SU-DHL-6 (cell line): ENCODE measurements at regions not wholly inside any gene's neighbourhood (a gene's known extent, or its start where the extent isn't known, plus 50 kb on each side); places are given as distances from the start of the nearest gene placed in this dataset.

Experiments
- H2AFZ ChIP-seq: fragments of 200-600 bp; sonication (generic); 2 replicates; pipeline ENCODE4 v1.6.1; 2014; ENCODE audit warnings: low read depth, mild to moderate bottlenecking, moderate library complexity, mixed read lengths, antibody characterized with exemption, low read length; ENCODE audit not compliant: severe bottlenecking
- H3F3A ChIP-seq: fragments of 200-600 bp; shearing (Covaris generic); 2 replicates; pipeline ENCODE4 v1.6.0; 2016; ENCODE audit warnings: antibody characterized with exemption, mild to moderate bottlenecking; ENCODE audit not compliant: insufficient read depth
- H3K27ac ChIP-seq: fragments of 200-600 bp; sonication (generic); 2 replicates; pipeline ENCODE4 v1.5.1; 2016; ENCODE audit warnings: low read depth, mild to moderate bottlenecking, low read length, moderate library complexity, mixed read lengths
- H3K27me3 ChIP-seq: fragments of 200-600 bp; sonication (generic), shearing (Covaris generic); 2 replicates; pipeline ENCODE4 v1.6.0; 2014; ENCODE audit warnings: mild to moderate bottlenecking, low read length
- H3K36me3 ChIP-seq: fragments of 200-600 bp; sonication (generic); 2 replicates; pipeline ENCODE4 v1.6.1; 2014; ENCODE audit warnings: mild to moderate bottlenecking, low read length, mixed read lengths
- H3K4me2 ChIP-seq: fragments of 300-600, 200-600 bp; shearing (Covaris generic), sonication (generic); 2 replicates; pipeline ENCODE4 v1.6.0; 2014; ENCODE audit warnings: low read length, low read depth, mild to moderate bottlenecking; ENCODE audit not compliant: poor library complexity, severe bottlenecking
- H3K4me3 ChIP-seq: fragments of 200-600 bp; sonication (generic); 2 replicates; pipeline ENCODE4 v1.5.1; 2014; ENCODE audit warnings: antibody characterized with exemption, low read length, mild to moderate bottlenecking, mixed read lengths; ENCODE audit not compliant: insufficient read depth, poor library complexity, severe bottlenecking
- H3K79me2 ChIP-seq: fragments of 200-600 bp; sonication (generic); 2 replicates; pipeline ENCODE4 v1.6.1; 2014; ENCODE audit warnings: mild to moderate bottlenecking, low read length, moderate library complexity; ENCODE audit not compliant: insufficient read depth
- H3K9ac ChIP-seq: fragments of 200-600 bp; sonication (generic); 2 replicates; pipeline ENCODE4 v1.7.0; 2014; ENCODE audit warnings: mild to moderate bottlenecking, low read length
- H3K9me2 ChIP-seq: fragments of 200-600 bp; sonication (generic); replicated peaks from 2 replicates; pipeline ENCODE4 v1.6.1; 2014; ENCODE audit warnings: low read length; ENCODE audit not compliant: insufficient read depth
- H3K9me3 ChIP-seq: fragments of 200-600 bp; sonication (generic); 2 replicates; pipeline ENCODE4 v1.6.1; 2014; ENCODE audit warnings: low read length, mixed read lengths; ENCODE audit not compliant: insufficient read depth
- H4K20me1 ChIP-seq: fragments of 200-600 bp; sonication (generic); 2 replicates; pipeline ENCODE4 v1.6.1; 2014; ENCODE audit warnings: low read depth, mild to moderate bottlenecking, antibody characterized with exemption, low read length, moderate library complexity, mixed read lengths
- CTCF ChIP-seq: fragments of 200-600 bp; sonication (generic); IDR thresholded peaks from one replicate; pipeline ENCODE4 v1.5.1; 2017; ENCODE audit warnings: antibody characterized with exemption, mild to moderate bottlenecking, low read length, moderate library complexity; ENCODE audit not compliant: insufficient read depth, poor library complexity, severe bottlenecking
- EZH2phosphoT487 ChIP-seq: fragments of 200-600 bp; sonication (generic), shearing (Covaris generic); conservative IDR thresholded peaks from 2 replicates; pipeline ENCODE4 v1.6.1; 2018; ENCODE audit warnings: mild to moderate bottlenecking, antibody characterized with exemption, low read length, moderate library complexity, mixed read lengths

DNA sequence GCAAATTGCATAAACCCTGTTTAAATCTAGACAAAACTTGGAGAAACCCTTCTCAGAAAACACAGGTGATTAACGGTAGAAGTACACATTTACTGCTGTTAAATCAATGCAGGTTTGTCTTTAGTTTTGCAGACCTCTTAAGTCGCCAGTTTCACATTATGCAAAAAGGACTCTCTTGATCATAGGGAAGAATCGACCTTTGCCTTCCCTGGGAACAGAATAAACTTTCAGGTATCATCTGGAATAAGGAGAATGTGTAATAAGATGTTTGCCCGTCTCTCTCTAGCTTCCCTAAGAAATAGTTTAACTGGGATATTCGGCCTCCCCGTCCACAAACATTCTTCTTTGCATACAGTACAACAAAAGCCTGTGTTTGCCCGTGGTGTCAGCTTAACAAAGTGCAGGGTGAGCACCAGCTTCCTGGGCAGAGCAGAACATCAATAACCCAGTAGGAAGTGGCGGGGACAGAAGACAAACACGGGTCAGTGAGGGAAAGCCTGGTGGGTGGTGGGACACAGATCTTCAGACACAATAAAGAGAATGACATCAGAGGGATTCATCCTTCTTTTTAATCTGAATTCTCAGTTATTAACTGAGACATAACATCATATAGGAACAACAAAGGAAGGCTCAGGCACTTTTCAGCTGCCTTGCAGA is 1077.7 kb upstream of the SLC10A2 start:
- Histone ChIP-seq H3K4me3 (no peak overlapping the region), H3K9me2 (no peaks in the 10 kb centered on the region), H3F3A (no peaks in the 10 kb centered on the region), H2AFZ (no peak overlapping the region), H3K9ac (no peak overlapping the region), H3K27me3 (no peaks in the 10 kb centered on the region), H3K27ac (no peak overlapping the region), H3K79me2 (no peaks in the 10 kb centered on the region), H3K9me3 (no peaks in the 10 kb centered on the region), H3K4me2 (no peak overlapping the region), H4K20me1 (no peaks in the 10 kb centered on the region; the same call in 1 of the 2 replicates), H3K36me3 (no peaks in the 10 kb centered on the region)
- no peak for TF ChIP-seq CTCF
- TF ChIP-seq EZH2phosphoT487 = no peak

DNA sequence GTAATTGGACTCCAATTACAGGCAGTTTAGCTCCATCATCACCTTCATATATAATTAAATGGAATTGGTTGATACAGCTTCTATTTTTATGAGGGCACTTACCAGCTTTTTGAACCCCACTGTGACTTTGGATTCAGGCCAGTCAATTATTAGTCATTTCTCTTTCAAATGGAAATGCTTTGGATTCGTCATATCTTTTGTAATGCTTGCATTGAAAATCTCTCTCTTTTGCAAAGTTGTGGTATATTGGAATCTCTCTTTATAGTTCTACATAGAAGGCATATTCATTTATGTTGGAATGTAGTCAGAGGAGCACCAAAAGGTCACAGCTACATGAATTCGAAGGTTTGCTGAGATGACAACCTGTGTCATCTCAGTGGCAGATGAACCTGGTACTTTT is 1074.3 kb upstream of the SLC10A2 start:
- no peak overlapping the region for H3K4me2 ChIP-seq
- no peaks in the 10 kb centered on the region for H3K27me3 ChIP-seq
- H3K9me3 ChIP-seq = no peaks in the 10 kb centered on the region
- no peaks in the 10 kb centered on the region for H3F3A ChIP-seq
- H3K9ac ChIP-seq = no peak overlapping the region
- no peak overlapping the region for H2AFZ ChIP-seq
- no peaks in the 10 kb centered on the region; the same call in 1 of the 2 replicates for H4K20me1 ChIP-seq
- H3K79me2 ChIP-seq = no peaks in the 10 kb centered on the region
- H3K36me3 ChIP-seq = no peaks in the 10 kb centered on the region
- TF ChIP-seq EZH2phosphoT487 = no peak
- TF ChIP-seq CTCF = no peak
- no peak overlapping the region for H3K4me3 ChIP-seq
- H3K9me2 ChIP-seq = no peaks in the 10 kb centered on the region
- H3K27ac ChIP-seq = no peak overlapping the region

- no peak overlapping the region for H2AFZ ChIP-seq
- H3K79me2 ChIP-seq = no peaks in the 10 kb centered on the region
- H3K27ac ChIP-seq = no peak overlapping the region
- TF ChIP-seq CTCF (no peak), EZH2phosphoT487 (no peak)
- H3K4me2 ChIP-seq = no peak overlapping the region
- H3F3A ChIP-seq = no peaks in the 10 kb centered on the region
- no peaks in the 10 kb centered on the region for H3K9me2 ChIP-seq
- H3K4me3 ChIP-seq = no peak overlapping the region
- H3K9me3 ChIP-seq = no peaks in the 10 kb centered on the region
- H3K27me3 ChIP-seq = no peaks in the 10 kb centered on the region
- H3K36me3 ChIP-seq = no peaks in the 10 kb centered on the region
- H4K20me1 ChIP-seq = no peaks in the 10 kb centered on the region
- H3K9ac ChIP-seq = no peak overlapping the region
Measured at GRCh38 chr13:104137416-104137815, 1071.2 kb upstream of the SLC10A2 start.

DNA sequence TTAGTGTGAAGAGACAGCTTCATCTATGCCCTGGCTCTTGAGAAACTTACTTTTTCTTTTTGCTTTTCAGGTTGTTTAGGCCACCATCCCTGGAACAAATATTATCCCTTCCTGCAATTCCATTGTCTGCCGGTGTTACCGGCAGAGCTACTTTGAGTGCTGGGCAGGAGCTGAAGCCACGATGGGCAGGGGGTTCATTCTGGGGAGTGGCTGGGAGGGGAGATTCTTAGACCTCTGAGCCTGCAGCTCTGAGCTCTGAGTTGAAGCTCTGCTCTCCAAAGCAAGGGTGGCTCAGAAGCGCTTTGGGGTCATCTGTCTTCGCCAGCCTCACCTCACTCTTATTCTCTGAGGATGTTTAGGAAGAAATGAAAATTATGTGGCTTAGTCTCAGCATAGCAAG is 1066.6 kb upstream of the SLC10A2 start:
- Histone ChIP-seq H3K27me3 (no peaks in the 10 kb centered on the region), H3K4me3 (no peak overlapping the region), H4K20me1 (no peaks in the 10 kb centered on the region), H3K4me2 (no peak overlapping the region), H3K9me2 (no peaks in the 10 kb centered on the region), H3K36me3 (no peaks in the 10 kb centered on the region), H3K79me2 (no peaks in the 10 kb centered on the region), H3K27ac (no peak overlapping the region), H3K9ac (no peak overlapping the region), H2AFZ (no peak overlapping the region), H3F3A (no peaks in the 10 kb centered on the region), H3K9me3 (no peaks in the 10 kb centered on the region)
- no peak for TF ChIP-seq EZH2phosphoT487
- no peak for TF ChIP-seq CTCF
